CD4-positive, alpha-beta T cell treated with Interleukin-10 for 1 hour (primary cell): ENCODE measurements at regions not wholly inside any gene's neighbourhood (a gene's known extent, or its start where the extent isn't known, plus 50 kb on each side); places are given as distances from the start of the nearest gene placed in this dataset.

ENCODE experiments used
- DNase-seq: peaks from one replicate; pipeline ENCODE4 v3.0.0-alpha.2; 2020

DNA sequence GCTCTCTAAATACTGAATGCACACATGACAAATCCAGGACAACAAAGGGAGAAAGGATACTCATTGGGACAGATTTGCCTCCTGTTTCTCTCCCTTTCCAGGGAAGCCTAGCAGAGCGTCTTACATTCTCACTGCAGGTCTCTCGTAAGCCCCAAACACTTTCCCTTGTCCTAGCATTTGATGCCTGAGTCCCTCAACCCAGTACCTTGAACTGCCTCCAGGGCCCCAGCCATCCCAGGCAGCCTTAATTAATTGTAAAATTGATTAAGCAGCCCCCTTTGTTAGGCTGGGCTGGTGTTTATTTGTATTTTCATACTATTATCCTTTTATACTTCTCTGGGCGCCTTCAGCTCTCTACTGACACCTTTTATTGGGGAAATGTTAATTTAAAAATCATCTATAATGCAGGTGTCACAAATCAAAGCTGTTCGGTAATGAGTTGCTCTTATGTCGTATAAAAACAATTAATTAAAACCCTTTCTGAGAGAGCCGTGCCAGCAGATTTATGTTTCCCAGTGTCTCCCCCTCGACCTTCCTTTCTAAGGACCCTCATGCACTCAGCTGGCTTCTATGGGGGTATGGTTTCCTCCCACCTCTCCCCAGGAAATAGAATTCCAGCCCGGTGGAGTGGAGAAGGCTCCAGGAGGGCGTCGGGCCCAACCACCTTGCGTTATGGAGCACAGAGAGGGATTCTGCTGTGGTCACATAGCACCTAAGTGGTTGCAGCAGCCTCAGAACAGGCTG, 243.8 kb downstream of the RPS24 start:
- no peak for DNase-seq

- no peak for DNase-seq
Measured at GRCh38 chr10:78278058-78278404, 244.4 kb downstream of the RPS24 start.

- no peak for DNase-seq
Measured at GRCh38 chr10:78279756-78280155, 246.1 kb downstream of the RPS24 start.

DNA sequence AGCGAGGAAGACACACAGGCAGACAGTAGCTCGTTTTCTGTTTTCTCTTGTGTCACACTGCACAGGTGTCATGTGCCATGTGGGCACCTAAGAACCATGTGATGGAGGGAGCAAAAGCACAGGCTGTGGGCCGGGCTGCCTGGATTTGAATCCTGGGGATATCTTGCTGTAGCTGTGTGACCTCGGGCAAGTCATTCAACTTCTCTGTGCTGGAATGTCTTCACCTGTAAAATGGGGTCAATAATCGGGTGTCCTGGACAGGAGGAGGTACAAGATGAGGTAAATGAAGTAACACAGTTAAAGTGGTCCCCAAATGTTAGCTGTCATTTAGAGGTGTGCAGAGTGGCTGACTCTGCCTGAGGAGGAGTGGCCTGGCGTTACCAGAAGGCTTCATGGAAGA, 246.9 kb downstream of the RPS24 start:
- no peak for DNase-seq

- no peak for DNase-seq
Measured at GRCh38 chr10:78281627-78282026, 248.0 kb downstream of the RPS24 start.

GRCh38 chr10:78283069-78283682, 249.5 kb downstream of the RPS24 start:
- no peak for DNase-seq

DNA sequence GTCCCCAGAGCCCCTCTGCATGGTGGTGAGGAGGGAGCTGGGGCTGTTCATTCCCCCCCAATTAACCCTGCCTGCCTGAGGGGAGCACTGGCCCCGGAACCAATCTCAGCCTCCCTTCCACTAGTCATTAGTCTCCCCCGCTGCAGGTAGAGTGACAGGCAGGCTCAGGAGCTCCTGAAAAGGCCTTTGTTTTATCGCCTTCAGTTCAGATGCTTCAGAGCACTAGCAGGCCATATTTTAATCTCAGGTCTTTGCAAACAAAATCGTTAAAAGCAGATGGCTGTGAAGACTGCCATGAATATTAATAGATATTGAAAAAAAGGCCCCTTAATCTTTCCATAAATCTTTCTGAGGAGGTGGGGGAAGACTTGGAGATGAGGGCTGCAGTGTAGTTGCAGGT, 250.7 kb downstream of the RPS24 start:
- no peak for DNase-seq

DNA sequence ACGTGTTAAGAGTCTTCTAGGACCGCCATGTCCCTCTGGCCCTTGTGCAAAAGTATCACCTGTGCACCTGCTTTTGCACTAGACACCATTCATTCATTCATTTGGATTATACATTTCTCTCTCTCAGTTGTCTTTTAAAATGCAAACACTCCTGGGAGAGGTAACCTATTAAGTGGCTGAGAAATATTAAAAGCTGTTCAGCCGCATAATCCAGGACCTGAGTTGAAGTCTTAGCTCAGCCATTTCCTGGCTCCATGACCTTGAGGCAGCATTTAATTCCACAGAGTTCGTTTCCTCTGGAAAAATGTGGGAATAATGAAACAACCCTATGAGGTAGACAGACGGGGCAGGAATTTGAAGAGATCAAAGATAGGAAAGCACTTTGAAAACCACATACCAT, 251.6 kb downstream of the RPS24 start:
- DNase-seq = no peak

DNA sequence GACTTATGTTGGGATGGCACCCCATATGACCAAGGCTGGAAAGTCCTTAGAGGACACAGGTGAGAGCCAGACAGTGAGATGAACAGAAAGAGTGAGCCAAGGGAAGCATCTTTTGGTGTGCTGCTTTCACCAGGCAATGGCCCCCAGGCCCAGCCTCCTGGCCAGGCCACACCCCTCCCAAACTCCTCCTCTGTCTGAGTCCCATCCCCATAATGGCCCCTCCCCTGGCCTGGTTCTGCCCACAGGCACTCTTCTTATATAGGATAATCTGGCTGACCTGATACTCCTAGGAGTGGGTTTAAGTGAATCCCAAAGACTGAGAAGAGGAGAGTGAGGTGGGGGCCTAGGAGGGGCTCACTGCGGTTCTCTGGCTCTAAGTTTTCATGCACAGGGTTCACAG, 252.5 kb downstream of the RPS24 start:
- DNase-seq = no peak

DNA sequence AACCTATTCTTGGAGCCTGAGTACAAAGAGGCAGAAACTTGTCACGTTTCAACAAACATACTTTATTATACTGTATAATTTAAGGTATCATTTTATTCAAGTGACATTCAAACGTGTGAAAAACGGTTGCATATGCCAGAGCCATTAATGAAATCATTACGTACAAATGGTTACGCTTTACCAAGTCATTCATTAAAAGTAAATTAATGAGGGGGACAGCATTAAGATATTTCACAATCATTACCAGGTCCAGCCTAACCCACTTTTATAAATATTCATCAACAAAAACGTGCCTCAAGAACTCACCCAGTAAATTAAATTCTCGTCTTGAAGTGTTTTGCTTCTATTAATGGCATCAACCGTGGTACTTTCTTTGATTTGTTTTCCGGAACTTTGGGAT, 253.0 kb downstream of the RPS24 start:
- no peak for DNase-seq

DNA sequence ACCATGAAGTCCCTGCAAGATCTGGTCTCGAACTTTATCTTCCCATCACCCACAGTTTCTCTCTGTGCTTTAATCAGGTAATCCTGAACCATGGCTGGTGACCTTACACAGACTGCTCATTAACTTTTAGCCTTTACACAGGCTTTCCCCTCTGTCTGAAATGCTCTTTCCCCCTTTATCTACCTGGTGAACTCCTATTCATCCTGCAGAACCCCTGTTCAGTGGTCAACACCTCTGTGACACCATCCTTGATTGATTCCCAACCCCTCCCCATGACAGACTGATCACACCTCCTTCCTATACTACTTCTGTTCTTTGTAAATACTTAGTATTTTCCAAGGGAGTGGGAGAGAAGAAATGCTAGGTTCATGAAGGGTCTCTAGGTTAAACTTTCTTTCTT, 254.0 kb downstream of the RPS24 start:
- no peak for DNase-seq

DNA sequence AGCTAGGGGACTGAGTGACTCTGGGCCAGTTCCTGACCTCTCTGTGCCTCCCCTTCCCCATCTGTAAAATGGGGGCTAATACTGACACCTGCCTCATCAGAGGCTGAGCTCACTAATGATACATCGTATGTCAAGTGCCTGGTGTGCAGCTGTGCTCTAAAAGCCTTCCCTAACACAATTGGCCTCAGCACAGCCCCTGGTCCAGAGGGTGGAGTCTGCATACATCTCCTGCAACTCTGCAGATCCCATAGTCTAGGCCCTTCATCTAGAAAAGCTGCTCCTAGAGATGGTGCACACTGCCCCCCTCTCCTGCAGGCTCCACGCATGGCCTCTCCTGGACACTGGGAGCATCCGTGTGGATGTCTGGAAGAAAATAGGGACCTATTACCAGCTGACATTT, 255.0 kb downstream of the RPS24 start:
- no peak for DNase-seq

DNA sequence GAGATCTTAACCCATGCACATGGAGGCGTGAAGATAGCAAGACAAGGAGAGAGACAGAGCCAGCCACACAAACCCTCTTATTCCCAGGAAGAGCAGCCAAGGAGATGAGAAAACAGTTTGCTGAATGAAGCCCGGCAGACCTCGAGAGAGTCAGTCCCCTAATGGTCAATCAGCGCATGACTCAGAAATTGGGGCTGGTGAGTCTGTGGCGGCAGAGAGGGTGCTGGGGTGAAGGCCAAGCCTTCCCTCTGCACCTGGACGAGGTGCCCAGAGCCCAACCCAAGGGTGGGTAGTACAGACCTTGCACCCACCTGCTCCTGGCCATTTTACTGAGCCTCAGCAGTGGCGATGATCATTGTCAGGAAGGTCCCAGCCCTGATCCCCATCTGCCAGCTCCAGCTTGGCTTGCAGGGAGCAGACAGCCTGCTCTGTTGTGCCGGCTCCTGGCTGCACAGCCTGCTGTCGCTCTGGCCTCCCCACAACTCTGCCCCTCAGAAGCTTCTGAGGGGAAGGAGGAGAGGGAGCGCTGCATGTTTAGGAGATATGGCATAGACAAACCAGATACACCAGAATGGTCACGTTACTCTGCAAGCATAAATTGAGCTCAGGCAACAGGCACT, 256.6 kb downstream of the RPS24 start:
- no peak for DNase-seq

DNA sequence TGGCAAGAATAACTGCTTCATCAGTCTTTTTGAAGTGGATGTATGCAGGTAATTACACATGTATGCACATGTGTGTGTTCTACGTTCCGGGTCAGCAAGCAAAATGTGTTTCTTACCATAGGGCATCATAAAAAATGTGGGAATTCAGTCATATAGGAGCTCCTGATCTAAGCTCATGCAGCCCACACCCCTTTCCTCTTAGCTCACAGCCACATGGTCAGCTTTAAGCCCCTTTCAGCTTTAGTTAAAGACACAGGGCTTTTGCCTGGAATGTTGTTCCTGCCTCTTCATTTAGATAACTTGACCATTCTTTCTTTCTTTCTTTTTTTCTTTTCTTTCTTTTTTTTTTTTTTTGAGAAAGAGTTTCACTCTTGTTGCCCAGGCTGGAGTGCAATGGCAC, 258.1 kb downstream of the RPS24 start:
- no peak for DNase-seq

GRCh38 chr10:78292250-78292981, 258.8 kb downstream of the RPS24 start:
- no peak for DNase-seq

GRCh38 chr10:78292982-78293865, 259.6 kb downstream of the RPS24 start:
- no peak for DNase-seq

DNA sequence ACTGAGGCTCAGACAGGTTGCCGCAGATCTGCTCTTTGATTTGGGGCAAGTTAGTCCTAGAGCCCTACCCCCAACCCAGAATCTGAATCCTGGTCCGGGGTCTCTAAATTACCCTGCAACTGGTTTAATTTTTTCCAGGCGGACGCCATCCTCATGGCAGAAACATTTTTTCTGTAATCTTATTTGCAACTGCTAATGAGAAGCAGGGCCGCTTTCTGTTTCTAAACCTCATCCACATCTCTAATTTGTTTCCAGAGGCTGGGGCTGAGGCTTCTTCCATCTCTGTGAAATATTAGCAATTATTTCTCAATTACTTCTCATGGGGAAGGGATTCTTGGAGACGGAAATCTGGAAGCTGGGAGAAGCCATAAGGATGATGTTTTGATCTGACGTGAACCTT, 261.6 kb downstream of the RPS24 start:
- no peak for DNase-seq

GRCh38 chr10:78296785-78297184, 263.1 kb downstream of the RPS24 start:
- no peak for DNase-seq

DNA sequence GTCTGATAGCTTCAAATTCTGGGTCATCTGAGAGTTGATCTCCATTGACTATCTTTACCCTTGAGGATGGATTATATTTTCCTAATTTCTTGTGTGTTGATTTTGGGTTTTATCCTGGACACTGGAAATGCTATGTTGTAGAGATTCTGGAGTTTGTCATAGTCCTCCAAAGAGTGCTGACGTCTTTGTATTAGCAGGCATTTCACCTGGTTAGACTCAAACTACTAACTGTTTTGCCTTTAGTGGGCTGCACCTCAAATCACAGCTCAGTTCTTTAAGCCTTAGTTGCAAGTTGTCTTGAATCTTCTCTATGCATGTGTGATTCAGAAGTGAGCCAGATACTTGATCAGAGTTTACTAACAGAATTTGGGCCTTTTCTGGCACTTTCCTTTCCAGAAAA, 264.3 kb downstream of the RPS24 start:
- no peak for DNase-seq

GRCh38 chr10:78298835-78299234, 265.2 kb downstream of the RPS24 start:
- DNase-seq = no peak

- peak; percentile 28 for DNase-seq
Measured at GRCh38 chr10:78299851-78300468, 266.3 kb downstream of the RPS24 start.

DNA sequence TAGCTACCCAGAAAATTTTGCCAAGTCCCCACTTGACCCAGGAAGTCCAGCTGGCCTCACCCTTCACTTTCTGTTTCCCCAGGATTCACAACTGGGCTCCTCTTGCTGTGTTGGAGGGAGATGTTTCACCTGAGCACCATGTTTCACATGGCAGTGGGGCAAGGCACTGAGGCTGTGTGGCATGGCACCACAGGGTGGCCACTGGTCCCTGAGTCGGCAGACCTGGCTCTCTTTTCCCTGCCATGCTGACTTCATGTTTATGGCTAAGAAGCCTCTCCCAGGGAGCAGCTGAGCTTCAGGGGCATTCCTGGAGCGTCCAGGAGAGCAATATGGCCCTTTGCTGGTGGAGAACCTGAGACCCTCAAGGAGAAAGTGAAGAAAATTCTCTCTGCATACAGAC, 266.9 kb downstream of the RPS24 start:
- DNase-seq = no peak
